ENCODE measurements at regions not wholly inside any gene's neighbourhood (a gene's known extent, or its start where the extent isn't known, plus 50 kb on each side); places are given as distances from the start of the nearest gene placed in this dataset.
"Not testable (repeated sequence)": the region's sequence is repeated elsewhere in the genome, so short reads cannot be mapped to it uniquely, and the experiment has no call there.

DNA sequence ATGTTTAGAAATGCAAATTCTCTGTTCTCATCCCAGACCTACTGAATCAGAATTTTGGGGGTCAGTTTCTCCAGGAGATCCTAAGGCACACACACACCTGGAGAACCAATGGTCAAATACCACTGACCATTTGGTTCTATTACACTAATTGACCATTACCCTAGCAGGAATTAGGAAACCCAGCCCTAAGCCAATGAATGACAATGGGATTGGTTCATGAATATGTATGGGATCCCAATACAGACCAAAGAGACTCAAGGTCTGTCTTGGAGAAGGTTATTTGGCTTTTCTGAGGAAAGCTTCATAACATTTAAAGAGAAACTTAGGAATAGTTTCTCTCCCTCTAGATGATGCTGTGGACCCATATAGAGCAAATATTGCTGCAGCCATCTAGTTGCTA is 317.0 kb downstream of the BMPER start:
- TF ChIP-seq CTCF (IDR thresholded peaks at IDR 0.05; ENCODE audit: low read depth, low read length, missing control alignments): no peak
- no peak for DNase-seq (ENCODE audit: extremely low read depth, low read depth)
- no peak overlapping the region for H3K4me3 ChIP-seq (replicated peaks; ENCODE audit: low read depth, low read length)

DNA sequence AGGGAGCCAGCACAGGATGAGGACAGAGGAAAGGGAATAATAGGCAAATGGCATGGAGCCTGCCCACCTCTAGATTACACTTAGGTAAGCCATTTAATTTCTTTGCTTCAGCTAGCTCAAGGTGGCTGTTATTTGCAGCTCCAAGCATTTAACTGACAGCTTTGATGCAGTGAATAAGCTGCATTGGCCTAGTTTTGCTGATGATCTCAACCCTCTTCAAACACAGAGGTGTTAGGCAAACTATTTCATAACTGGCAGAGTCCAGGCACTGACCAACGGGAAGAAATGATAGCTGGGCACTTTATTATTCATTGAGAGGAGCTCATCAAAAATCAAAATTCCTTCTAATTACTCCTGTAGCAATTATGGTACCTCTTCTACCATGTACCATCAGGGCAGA is 317.4 kb downstream of the BMPER start:
- TF ChIP-seq CTCF (IDR thresholded peaks at IDR 0.05; ENCODE audit: low read depth, low read length, missing control alignments): no peak
- DNase-seq (ENCODE audit: extremely low read depth, low read depth): no peak
- H3K4me3 ChIP-seq (replicated peaks; ENCODE audit: low read depth, low read length): no peak overlapping the region

DNA sequence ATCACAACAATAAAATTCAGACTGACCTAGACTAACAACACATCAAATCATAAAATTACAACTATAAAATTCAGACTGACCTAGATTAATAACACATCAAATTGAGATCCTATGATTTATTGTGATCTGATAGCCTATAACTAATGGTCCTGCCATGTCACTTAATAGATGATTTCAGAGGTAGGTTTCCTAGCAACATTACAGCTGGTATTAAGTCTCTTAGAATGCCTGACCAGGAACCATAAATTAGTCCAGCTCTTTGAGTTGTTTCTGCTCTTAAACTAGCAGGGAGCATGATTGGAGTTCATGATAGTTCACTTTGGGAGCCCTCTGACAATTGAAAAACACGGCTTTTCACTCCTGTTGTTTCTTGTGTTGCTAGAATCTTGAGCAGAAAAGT is 318.9 kb downstream of the BMPER start:
- DNase-seq (ENCODE audit: extremely low read depth, low read depth): no peak
- TF ChIP-seq CTCF (IDR thresholded peaks at IDR 0.05; ENCODE audit: low read depth, low read length, missing control alignments): no peak
- no peak overlapping the region for H3K4me3 ChIP-seq (replicated peaks; ENCODE audit: low read depth, low read length)

GRCh38 chr7:34225193-34225592 is 319.9 kb downstream of the BMPER start:
- DNase-seq (ENCODE audit: extremely low read depth, low read depth): no peak
- TF ChIP-seq CTCF (IDR thresholded peaks at IDR 0.05; ENCODE audit: low read depth, low read length, missing control alignments): no peak
- no peak overlapping the region for H3K4me3 ChIP-seq (replicated peaks; ENCODE audit: low read depth, low read length)

DNA sequence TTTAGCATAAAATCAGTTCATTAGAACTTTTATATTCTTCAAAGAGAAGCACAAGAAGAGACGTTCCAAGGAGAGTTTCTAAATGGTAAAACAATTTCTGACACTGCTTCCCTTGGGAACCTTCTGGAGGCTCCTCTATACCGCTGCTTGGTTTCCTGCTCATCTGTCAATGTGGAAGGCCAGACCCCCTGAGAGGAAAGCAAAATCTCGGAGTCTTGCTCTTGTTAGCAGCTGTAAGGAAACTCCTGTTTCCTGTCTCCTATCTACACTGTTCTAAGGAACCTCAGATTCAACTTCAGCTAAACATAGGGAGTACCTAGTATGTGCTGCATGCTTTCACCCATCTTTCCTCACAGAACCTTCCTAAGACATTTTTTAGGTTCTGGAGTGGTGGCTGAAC is 322.2 kb downstream of the BMPER start:
- DNase-seq (ENCODE audit: extremely low read depth, low read depth): no peak
- no peak for TF ChIP-seq CTCF (IDR thresholded peaks at IDR 0.05; ENCODE audit: low read depth, low read length, missing control alignments)
- H3K4me3 ChIP-seq (replicated peaks; ENCODE audit: low read depth, low read length): no peak overlapping the region

DNA sequence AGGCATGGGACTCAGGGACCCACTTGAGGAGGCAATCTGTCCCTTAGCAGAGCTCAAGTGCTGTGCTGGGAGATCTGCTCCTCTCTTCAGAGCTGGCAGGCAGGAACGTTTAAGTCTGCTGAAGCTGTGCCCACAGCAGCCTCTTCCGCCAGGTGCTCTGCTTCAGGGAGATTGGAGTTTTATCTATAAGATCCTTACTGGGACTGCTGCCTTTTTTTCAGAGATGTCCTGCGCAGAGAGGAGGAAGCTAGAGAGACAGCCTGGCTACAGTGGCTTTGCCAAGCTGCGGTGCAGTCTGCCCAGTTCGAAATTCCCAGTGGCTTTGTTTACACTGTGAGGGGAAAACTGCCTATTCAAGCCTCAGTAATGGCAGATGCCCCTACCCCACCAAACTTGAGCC is 329.8 kb downstream of the BMPER start:
- DNase-seq (ENCODE audit: extremely low read depth, low read depth); H3K4me3 ChIP-seq (replicated peaks; ENCODE audit: low read depth, low read length): not testable (repeated sequence)

GRCh38 chr7:34236057-34236456 is 330.7 kb downstream of the BMPER start:
- TF ChIP-seq CTCF (IDR thresholded peaks at IDR 0.05; ENCODE audit: low read depth, low read length, missing control alignments): no peak
- no peak overlapping the region for H3K4me3 ChIP-seq (replicated peaks; ENCODE audit: low read depth, low read length)
- DNase-seq (ENCODE audit: extremely low read depth, low read depth): no peak

All from HFF-Myc (cell line).